ENCODE measurements at regions not wholly inside any gene's neighbourhood (a gene's known extent, or its start where the extent isn't known, plus 50 kb on each side); places are given as distances from the start of the nearest gene placed in this dataset.

GRCh38 chr21:14863745-14864210 lies 201.0 kb downstream of the NRIP1 start:
- H3K9me3 ChIP-seq: no peaks in the 10 kb centered on the region
- H3K27me3 ChIP-seq (replicated peaks; ENCODE audit: insufficient read depth): no peaks in the 10 kb centered on the region
- intact Hi-C loops (cut with DNase I): loop anchor here (2.0 to 10.0 kb wide), 3 partner anchors 201 to 729 kb away; partner anchors contain the start of gene NRIP1
- no peak for TF ChIP-seq POLR2A (IDR thresholded peaks at IDR 0.05)
- TF ChIP-seq, protein P1, sequence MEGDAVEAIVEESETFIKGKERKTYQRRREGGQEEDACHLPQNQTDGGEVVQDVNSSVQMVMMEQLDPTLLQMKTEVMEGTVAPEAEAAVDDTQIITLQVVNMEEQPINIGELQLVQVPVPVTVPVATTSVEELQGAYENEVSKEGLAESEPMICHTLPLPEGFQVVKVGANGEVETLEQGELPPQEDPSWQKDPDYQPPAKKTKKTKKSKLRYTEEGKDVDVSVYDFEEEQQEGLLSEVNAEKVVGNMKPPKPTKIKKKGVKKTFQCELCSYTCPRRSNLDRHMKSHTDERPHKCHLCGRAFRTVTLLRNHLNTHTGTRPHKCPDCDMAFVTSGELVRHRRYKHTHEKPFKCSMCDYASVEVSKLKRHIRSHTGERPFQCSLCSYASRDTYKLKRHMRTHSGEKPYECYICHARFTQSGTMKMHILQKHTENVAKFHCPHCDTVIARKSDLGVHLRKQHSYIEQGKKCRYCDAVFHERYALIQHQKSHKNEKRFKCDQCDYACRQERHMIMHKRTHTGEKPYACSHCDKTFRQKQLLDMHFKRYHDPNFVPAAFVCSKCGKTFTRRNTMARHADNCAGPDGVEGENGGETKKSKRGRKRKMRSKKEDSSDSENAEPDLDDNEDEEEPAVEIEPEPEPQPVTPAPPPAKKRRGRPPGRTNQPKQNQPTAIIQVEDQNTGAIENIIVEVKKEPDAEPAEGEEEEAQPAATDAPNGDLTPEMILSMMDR (IDR thresholded peaks at IDR 0.05): no peak
- no peaks in the 10 kb centered on the region for H3K36me3 ChIP-seq
- no peaks in the 10 kb centered on the region for H3K4me1 ChIP-seq (replicated peaks)
- 91% methylated on average over 5 of the region's 5 CpGs for WGBS
- peak overlapping the region in 1 of 2 donors; percentile 33 for H3K27ac ChIP-seq
- H3K4me3 ChIP-seq: no peak overlapping the region
- no peak for DNase-seq (ENCODE audit: low spot score)

GRCh38 chr21:14862794-14863720 lies 201.7 kb downstream of the NRIP1 start:
- 41% methylated on average over 5 of the region's 5 CpGs for WGBS
- Histone ChIP-seq H3K27ac (no peak overlapping the region), H3K4me1 (replicated peaks) (no peaks in the 10 kb centered on the region), H3K36me3 (no peaks in the 10 kb centered on the region), H3K9me3 (no peaks in the 10 kb centered on the region), H3K4me3 (no peak overlapping the region), H3K27me3 (replicated peaks; ENCODE audit: insufficient read depth) (no peaks in the 10 kb centered on the region)
- intact Hi-C loops (cut with DNase I): loop anchor here (5.0 to 10.0 kb wide), 2 partner anchors 202 to 729 kb away; partner anchors contain the start of gene NRIP1
- TF ChIP-seq POLR2AphosphoS5 (IDR thresholded peaks at IDR 0.05): no peak
- TF ChIP-seq, protein P1 (IDR thresholded peaks at IDR 0.05): peak in 3 of 4 experiments; percentile 42 to 65 (median 46)
- no peak for DNase-seq (ENCODE audit: low spot score)

DNA sequence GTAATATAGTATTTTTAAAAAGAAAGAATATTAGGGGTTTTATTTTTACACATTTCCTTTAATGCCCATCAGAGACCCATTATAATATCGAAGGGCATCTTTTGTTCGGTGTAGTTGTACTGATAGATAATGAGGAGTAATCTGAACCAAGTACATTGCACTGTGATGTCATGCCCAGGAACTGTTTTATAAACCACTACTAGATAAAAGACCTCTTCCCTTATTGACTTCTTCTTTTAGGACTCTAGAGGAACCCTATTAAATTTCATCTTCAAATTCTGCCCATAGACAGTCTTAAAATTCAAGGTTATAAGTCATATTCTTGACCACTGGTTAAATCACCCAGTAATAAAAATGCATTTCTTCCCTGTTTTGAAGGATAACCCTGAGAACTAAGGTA lies 206.5 kb downstream of the NRIP1 start:
- Histone ChIP-seq H3K4me1 (replicated peaks) (no peaks in the 10 kb centered on the region), H3K9me3 (no peaks in the 10 kb centered on the region), H3K36me3 (no peaks in the 10 kb centered on the region), H3K4me3 (no peak overlapping the region), H3K27ac (no peak overlapping the region), H3K27me3 (replicated peaks; ENCODE audit: insufficient read depth) (no peaks in the 10 kb centered on the region)
- no peak for DNase-seq (ENCODE audit: low spot score)
- intact Hi-C loops (cut with DNase I): no loop called here
- 83% methylated on average over 2 of the region's 2 CpGs for WGBS
- TF ChIP-seq POLR2A (IDR thresholded peaks at IDR 0.05): no peak

DNA sequence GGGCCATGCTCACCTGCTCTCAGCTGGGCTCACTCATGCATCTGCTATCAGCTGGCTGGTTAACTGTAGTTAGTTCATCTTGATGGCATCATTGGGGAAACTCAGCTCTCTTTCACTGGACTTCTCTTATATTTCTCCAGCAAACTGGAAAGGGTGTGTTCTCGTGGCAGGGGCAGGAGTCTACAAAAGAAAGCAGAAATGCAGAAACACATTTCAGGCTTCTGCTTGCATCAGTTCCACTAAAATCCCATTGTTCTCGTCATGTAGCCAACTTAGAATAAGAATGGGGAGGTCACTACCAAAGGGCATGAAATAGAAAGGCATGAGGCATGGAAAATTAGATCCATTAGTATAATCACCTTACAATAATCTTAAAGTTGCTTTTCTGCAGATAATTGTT lies 207.3 kb downstream of the NRIP1 start:
- no peaks in the 10 kb centered on the region for H3K9me3 ChIP-seq
- 84% methylated on average over 2 of the region's 2 CpGs for WGBS
- intact Hi-C loops (cut with DNase I): no loop called here
- TF ChIP-seq, protein P1 (IDR thresholded peaks at IDR 0.05): no peak
- TF ChIP-seq POLR2A (IDR thresholded peaks at IDR 0.05): no peak
- TF ChIP-seq POLR2AphosphoS5 (IDR thresholded peaks at IDR 0.05): no peak
- DNase-seq (ENCODE audit: low spot score): no peak
- H3K36me3 ChIP-seq: no peaks in the 10 kb centered on the region
- H3K27me3 ChIP-seq (replicated peaks; ENCODE audit: insufficient read depth): no peaks in the 10 kb centered on the region
- H3K27ac ChIP-seq: no peak overlapping the region
- H3K4me1 ChIP-seq (replicated peaks): no peaks in the 10 kb centered on the region
- no peak overlapping the region for H3K4me3 ChIP-seq

DNA sequence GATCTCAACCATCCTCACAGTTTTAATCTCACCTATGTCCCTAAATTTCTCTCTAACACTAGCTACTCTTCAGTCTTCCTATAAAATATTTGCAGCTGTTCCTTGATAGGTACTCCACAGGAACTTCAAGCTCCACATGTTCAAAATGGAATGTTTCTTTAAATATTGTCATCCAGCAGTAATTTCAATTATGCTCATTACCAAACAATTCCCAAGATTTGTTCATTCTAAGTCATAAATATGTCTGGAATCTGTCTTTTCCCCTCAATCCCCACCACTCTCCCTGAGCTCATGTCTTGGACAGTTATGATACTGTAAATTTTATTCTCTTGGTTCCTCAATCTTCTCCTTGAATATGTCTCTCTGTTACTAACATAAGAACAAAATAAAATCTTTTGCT lies 214.4 kb downstream of the NRIP1 start:
- DNase-seq (ENCODE audit: low spot score): no peak
- TF ChIP-seq, protein P1 (IDR thresholded peaks at IDR 0.05): no peak
- no peak for TF ChIP-seq POLR2A (IDR thresholded peaks at IDR 0.05)
- no peak for TF ChIP-seq POLR2AphosphoS5 (IDR thresholded peaks at IDR 0.05)
- intact Hi-C loops (cut with DNase I): no loop called here
- Histone ChIP-seq H3K27me3 (replicated peaks; ENCODE audit: insufficient read depth) (no peaks in the 10 kb centered on the region), H3K4me3 (no peak overlapping the region), H3K36me3 (no peaks in the 10 kb centered on the region), H3K27ac (no peak overlapping the region), H3K4me1 (replicated peaks) (no peaks in the 10 kb centered on the region), H3K9me3 (no peaks in the 10 kb centered on the region)

Measured in prostate gland (tissue), 2 donors.